ENCODE measurements at regions not wholly inside any gene's neighbourhood (a gene's known extent, or its start where the extent isn't known, plus 50 kb on each side); places are given as distances from the start of the nearest gene placed in this dataset.

GRCh38 chr3:87977765-87978164 is 81.0 kb downstream of the CGGBP1 start:
- Histone ChIP-seq H3K36me3 (ENCODE audit: control insufficient read depth in 2 of 2, extremely low read depth in 1 of 2, insufficient read depth in 2 of 2, low read length in 2 of 2) (no peaks in the 10 kb centered on the region), H3K4me3 (replicated peaks in 1 of 3; ENCODE audit: insufficient read depth in 1 of 3, low read depth in 1 of 3, low read length in 3 of 3) (no peak overlapping the region), H3K9ac (replicated peaks; ENCODE audit: extremely low read depth, insufficient read depth, low read length) (no peak overlapping the region), H3K9me3 (replicated peaks; ENCODE audit: control insufficient read depth, insufficient read depth, low read length) (no peaks in the 10 kb centered on the region), H3K27ac (ENCODE audit: insufficient read depth, low read depth, low read length) (no peak overlapping the region), H4K20me1 (replicated peaks; ENCODE audit: control insufficient read depth, extremely low read depth, insufficient read depth, low read length) (no peaks in the 10 kb centered on the region), H3K4me1 (ENCODE audit: control insufficient read depth, extremely low read depth, insufficient read depth, low read length) (no peaks in the 10 kb centered on the region), H2AFZ (ENCODE audit: low read depth, low read length) (no peak overlapping the region), H3K27me3 (ENCODE audit: control insufficient read depth in 2 of 2, insufficient read depth in 2 of 2, low read length in 2 of 2) (no peaks in the 10 kb centered on the region), H3K4me2 (ENCODE audit: insufficient read depth, low read length) (no peak overlapping the region), H3K79me2 (ENCODE audit: control insufficient read depth, insufficient read depth, low read length) (no peaks in the 10 kb centered on the region), H3K9me1 (replicated peaks; ENCODE audit: control insufficient read depth, extremely low read depth, insufficient read depth, low read length) (no peaks in the 10 kb centered on the region)
- dilution Hi-C loops (cut with MboI; ENCODE audit: extremely low pct_ligation_motif_present, low sequenced_read_pairs) (no loop called here), intact Hi-C loops (cut with micrococcal nuclease) (no loop called here)
- FAIRE-seq = no peak
- BruUV-seq (replicated peaks) = no TSS peak
- DNase-seq (ENCODE audit: low read depth, low spot score) = no peak
- no peak for TF ChIP-seq POLR2A (IDR thresholded peaks at IDR 0.05; ENCODE audit: low read depth, low read length)
- TF ChIP-seq CTCF (IDR thresholded peaks at IDR 0.05; ENCODE audit: extremely low read depth in 1 of 2, insufficient read depth in 1 of 2, low read depth in 1 of 2, low read length in 2 of 2) = no peak
- no peak for TF ChIP-seq MAX (IDR thresholded peaks at IDR 0.05; ENCODE audit: insufficient read depth, insufficient read length)
- no peak for TF ChIP-seq JUN (IDR thresholded peaks at IDR 0.05; ENCODE audit: borderline replicate concordance, insufficient read depth, insufficient read length, low read depth)
- TF ChIP-seq POLR2AphosphoS5 (IDR thresholded peaks at IDR 0.05; ENCODE audit: insufficient read depth, low read depth, low read length) = no peak
- TF ChIP-seq FOS (IDR thresholded peaks at IDR 0.05; ENCODE audit: borderline replicate concordance, insufficient read depth, low read length) = no peak
- no peak for TF ChIP-seq MYC (IDR thresholded peaks at IDR 0.05; ENCODE audit: low read depth, low read length)
- TF ChIP-seq GATA2 (IDR thresholded peaks at IDR 0.05; ENCODE audit: insufficient read depth, insufficient read length, low read depth, low read length) = no peak
- no peak for TF ChIP-seq EZH2 (IDR thresholded peaks at IDR 0.05; ENCODE audit: borderline replicate concordance, low read depth, low read length, severe bottlenecking)
- POLR2A ChIA-PET = no interaction called here
- CTCF ChIA-PET = interaction anchor here (0.7 to 1.6 kb wide), 4 partner anchors 9 to 27 kb away, joined by 3 to 5 read pairs (median 3); no protein-coding TSS in a partner anchor
